HG02642 (cell line): ENCODE measurements at regions not wholly inside any gene's neighbourhood (a gene's known extent, or its start where the extent isn't known, plus 50 kb on each side); places are given as distances from the start of the nearest gene placed in this dataset.
"Not testable (repeated sequence)": the region's sequence is repeated elsewhere in the genome, so short reads cannot be mapped to it uniquely, and the experiment has no call there.

Experiments
- ATAC-seq: cut with Tn5 transposase; IDR thresholded peaks from one replicate; pipeline ENCODE4 v1.9.1; 2021; ENCODE audit warnings: mild to moderate bottlenecking; ENCODE audit not compliant: unreplicated experiment, poor library complexity

DNA sequence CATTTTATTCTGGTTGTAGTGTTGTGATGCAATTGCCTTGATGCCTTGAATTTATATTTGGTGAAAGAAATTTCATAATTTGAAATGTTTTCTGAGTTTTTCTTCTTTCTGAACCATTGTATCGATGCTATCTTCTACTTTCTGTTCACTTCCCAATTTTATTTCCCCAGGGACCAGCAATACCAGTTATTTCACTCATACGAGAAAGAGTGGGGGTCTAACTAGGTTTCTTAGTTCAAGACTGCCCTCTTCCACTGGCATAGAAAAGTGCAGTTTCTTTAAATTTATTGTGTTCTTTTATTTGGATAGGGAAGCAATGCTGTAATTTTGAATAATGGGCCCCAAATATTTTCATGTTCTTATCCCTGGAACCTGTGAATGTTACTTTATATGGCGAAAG is 544.0 kb upstream of the ADGRL3 start:
- no peak for ATAC-seq

- ATAC-seq = no peak
Measured at GRCh38 chr4:60657041-60657440, 543.1 kb upstream of the ADGRL3 start.

DNA sequence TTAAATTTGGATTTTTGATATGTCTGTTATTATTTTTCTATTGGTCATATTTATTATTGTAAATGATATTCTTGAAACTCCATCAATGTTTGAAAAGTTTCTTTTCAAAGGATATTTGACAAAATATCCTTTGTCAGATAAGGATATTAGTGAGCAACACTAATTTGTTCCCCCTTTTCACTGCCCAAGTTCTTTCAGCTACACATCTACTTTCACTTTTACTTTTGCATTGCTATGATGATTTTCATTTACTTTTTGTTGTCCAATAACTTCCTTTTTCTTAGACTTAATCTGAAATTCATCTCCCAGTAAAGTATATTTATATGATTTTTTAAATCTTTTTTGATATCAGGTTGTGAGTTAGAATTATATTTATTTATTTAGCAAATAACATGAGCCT is 542.3 kb upstream of the ADGRL3 start:
- no peak for ATAC-seq

DNA sequence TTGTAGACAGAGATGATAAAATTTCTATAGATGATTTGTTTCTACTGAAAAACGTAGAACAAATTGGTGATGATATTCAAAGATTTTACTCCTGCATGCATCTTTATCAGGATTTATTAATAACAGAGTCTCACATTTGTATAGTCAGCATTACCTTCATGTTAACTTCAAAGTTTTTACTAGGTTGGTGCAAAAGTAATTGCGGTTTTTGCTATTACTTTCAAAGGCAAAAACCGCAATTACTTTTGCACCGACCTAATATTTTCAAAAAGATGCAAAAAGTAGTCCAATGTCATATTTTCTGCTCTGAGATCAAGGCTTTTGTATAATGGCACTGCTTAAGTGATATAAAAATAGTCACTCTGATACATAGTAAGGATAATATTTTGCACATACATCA is 536.4 kb upstream of the ADGRL3 start:
- ATAC-seq = no peak

GRCh38 chr4:60682901-60683300 is 517.2 kb upstream of the ADGRL3 start:
- ATAC-seq = no peak

- ATAC-seq = no peak
Measured at GRCh38 chr4:60683357-60683756, 516.8 kb upstream of the ADGRL3 start.

DNA sequence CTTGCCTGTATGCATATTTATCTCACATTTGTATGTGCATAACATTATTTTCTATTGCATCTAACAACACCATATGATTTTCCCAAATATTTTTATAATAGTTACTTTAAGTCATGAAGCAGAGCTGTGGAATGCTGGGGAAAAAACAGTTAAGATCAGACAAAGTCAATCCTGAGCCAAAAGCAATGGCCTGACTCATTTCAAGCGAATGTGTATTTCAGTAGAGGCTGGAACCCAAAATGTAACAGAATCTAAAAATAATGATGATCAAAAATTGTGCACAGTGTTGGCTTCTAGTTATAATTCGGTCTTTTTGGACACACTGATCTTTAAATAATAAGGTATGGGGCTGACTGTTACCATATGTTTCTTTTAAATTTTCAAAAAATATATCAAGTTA is 516.2 kb upstream of the ADGRL3 start:
- no peak for ATAC-seq

DNA sequence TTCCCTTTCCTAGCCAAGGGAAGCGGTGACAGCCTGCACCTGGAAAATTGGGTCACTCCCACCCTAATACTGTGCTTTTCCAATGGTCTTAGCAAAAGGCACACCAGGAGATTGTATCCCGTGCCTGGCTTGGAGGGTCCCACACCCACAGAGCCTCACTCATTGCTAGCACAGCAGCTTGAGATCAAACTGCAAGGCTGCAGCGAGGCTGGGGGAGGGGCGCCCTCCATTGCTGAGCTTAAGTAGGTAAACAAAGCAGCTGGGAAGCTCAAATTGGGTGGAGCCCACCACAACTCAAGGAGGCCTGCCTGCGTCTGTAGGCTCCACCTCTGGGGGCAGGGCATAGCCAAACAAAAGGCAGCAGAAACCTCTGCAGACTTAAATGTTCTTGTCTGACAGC is 504.1 kb upstream of the ADGRL3 start:
- not testable (repeated sequence) for ATAC-seq

DNA sequence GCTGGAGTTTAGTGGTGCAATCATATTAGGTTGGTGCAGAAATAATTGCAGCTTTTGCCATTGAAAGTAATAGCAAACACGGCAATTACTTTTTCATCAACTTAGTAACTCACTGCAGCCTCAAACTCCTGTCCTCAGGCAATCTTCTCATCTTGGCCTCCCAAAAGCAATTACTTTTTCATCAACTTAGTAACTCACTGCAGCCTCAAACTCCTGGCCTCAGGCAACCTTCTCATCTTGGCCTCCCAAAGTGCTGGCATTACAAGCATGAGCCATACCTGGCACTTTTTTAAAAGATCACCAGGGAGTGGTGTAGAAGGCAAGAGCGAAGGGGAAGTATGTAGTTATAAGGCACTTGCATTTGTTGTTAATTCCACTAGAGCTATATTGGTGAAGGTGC is 491.1 kb upstream of the ADGRL3 start:
- ATAC-seq = no peak

DNA sequence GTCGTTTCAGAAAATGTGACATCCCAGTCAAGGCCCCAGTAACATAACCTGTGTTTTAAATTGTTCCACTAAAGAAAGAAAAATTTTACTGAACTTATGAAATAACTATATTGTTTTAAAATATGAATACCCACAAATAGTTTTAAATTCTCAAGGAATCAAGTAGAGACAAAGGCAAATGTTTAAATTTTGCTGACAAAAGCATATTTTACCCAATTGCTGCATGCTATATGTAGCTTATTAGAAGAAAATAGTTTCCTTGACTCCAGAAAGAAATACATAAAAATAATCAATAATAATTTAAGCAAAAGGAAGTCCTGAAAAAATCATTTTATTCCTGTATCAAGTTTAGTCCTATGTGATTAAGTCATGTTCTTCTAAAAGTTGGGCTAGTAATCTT is 481.3 kb upstream of the ADGRL3 start:
- ATAC-seq = no peak

- ATAC-seq = no peak
Measured at GRCh38 chr4:60721685-60722084, 478.4 kb upstream of the ADGRL3 start.

GRCh38 chr4:60723796-60724195 is 476.3 kb upstream of the ADGRL3 start:
- ATAC-seq = no peak

GRCh38 chr4:60724623-60725022 is 475.5 kb upstream of the ADGRL3 start:
- ATAC-seq = no peak

GRCh38 chr4:60726779-60727178 is 473.3 kb upstream of the ADGRL3 start:
- ATAC-seq = no peak

GRCh38 chr4:60729194-60729593 is 470.9 kb upstream of the ADGRL3 start:
- no peak for ATAC-seq

DNA sequence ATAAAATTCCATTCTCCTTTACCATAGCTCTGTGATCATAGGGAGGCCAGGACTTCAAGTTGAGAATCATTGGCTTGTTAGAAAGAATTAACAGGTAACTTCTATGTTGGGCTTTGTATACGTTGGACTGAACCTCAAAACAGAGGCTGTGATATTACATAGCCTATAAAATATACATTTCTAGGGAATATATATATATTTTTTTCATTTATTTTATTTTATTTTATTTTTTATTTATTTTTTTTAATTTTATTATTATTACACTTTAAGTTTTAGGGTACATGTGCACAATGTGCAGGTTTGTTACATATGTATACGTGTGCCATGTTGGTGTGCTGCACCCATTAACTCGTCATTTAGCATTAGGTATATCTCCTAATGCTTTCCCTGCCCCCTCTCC is 470.4 kb upstream of the ADGRL3 start:
- not testable (repeated sequence) for ATAC-seq

DNA sequence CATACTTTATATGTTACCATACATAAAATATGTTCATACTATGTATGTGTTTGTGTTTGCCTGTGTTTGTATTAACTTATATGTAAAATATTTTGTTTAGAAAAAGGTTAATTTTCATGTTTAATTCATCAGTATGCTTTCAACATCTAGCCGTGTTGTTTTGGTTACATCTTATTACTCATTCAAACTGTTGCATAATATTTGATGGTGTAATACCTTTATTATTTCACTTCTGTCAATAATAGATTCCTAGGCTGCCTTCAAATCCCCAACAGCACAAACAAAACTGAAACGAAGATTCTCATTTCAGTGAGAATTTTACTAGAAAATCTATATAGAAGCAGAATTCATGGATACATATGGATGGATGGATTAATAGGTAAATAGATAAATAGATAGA is 462.3 kb upstream of the ADGRL3 start:
- no peak for ATAC-seq

DNA sequence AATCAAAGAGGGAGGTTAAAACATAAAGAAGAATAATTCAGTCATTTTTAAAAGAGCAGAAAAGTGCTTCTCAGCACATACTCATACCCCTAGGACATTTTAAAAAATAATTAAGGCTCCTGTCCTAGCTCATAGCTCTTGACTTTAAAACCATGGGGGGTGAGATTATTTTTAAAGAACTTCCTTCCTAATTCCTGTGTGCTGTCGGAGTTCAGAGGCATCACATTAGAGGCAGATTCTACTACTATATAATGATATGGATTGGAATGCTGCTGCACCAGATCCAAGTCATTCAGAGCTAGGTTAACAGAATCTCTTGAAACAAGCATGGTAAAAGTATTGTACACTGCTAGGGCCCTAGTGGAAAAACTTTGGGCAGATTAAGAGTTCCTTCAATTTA is 456.5 kb upstream of the ADGRL3 start:
- no peak for ATAC-seq

GRCh38 chr4:60744767-60745166 is 455.4 kb upstream of the ADGRL3 start:
- no peak for ATAC-seq

DNA sequence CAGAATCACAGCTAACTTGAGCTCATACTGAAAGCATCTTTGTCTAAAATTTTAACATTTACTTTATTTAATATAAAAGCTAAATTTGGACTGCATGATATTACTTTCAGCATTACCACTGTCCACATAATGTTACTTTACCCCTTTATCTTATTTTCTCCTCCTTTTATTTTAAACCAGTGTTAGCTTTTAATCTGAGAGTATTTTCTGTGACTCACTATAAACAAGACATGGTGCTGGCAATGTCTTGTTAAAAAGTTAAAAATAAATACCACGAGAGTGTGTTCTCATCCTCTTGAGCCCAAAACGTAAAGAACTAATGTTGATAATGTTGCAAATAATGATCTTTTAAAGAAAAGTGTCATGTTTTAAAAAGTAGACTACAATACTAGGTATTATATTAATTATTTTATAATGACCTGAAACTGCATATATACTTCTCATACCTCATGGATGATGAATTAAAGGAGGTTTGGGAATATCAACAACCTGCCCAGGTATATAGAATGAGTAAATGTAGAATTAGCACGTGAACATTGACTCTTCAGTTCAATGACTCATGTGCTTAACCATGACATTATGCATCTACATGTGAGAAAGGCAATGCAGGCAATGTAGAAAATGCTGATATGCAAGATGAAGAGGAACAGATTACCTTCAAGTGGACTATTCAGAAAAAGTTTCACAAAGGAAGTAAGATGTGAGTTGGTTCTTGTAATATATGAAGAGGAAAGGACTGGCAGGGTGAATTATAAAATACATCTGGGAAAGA is 454.1 kb upstream of the ADGRL3 start:
- ATAC-seq = no peak

GRCh38 chr4:60750962-60751361 is 449.2 kb upstream of the ADGRL3 start:
- no peak for ATAC-seq

- no peak for ATAC-seq
Measured at GRCh38 chr4:60757986-60758680, 442.0 kb upstream of the ADGRL3 start.
